MM.1S (cell line): ENCODE measurements at regions not wholly inside any gene's neighbourhood (a gene's known extent, or its start where the extent isn't known, plus 50 kb on each side); places are given as distances from the start of the nearest gene placed in this dataset.

Source experiments
- CTCF ChIP-seq: fragments of 300-600 bp; sonication (generic); IDR thresholded peaks from 2 replicates; pipeline ENCODE4 v1.5.1; 2016; ENCODE audit warnings: antibody characterized with exemption, low read length, mixed read lengths
- EZH2phosphoT487 ChIP-seq: fragments of 300-600 bp; sonication (generic); IDR thresholded peaks from 2 replicates; pipeline ENCODE4 v1.6.1; 2018; ENCODE audit warnings: antibody characterized with exemption, low read length

GRCh38 chr3:163266731-163267130, 1770.1 kb downstream of the OTOL1 start:
- TF ChIP-seq CTCF (no peak), EZH2phosphoT487 (no peak)
